ENCODE measurements at regions not wholly inside any gene's neighbourhood (a gene's known extent, or its start where the extent isn't known, plus 50 kb on each side); places are given as distances from the start of the nearest gene placed in this dataset.
"Not testable (repeated sequence)": the region's sequence is repeated elsewhere in the genome, so short reads cannot be mapped to it uniquely, and the experiment has no call there.

GRCh38 chr20:23147964-23148730 is 62.0 kb upstream of the CD93 start:
- peak; percentile 77 for DNase-seq (ENCODE audit: low read depth)
- no peak overlapping the region for H3K4me3 ChIP-seq (ENCODE audit: low read depth, low read length)

DNA sequence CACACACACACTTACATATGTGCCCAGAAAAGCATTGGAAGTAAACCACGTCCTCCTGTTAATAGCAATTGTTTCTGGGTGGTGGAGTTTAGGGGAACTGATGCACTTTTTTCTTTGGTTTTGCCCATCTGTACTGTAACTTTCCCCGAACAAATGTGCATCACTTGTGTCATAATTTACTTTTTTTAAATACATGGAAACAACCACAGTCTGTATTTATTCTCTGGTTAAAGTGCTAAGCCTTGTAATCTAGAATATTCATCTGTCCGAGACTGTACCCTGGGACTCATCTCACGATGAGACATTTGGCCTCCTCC is 61.5 kb upstream of the CD93 start:
- DNase-seq (ENCODE audit: low read depth) = no peak
- H3K4me3 ChIP-seq (ENCODE audit: low read depth, low read length) = no peak overlapping the region

DNA sequence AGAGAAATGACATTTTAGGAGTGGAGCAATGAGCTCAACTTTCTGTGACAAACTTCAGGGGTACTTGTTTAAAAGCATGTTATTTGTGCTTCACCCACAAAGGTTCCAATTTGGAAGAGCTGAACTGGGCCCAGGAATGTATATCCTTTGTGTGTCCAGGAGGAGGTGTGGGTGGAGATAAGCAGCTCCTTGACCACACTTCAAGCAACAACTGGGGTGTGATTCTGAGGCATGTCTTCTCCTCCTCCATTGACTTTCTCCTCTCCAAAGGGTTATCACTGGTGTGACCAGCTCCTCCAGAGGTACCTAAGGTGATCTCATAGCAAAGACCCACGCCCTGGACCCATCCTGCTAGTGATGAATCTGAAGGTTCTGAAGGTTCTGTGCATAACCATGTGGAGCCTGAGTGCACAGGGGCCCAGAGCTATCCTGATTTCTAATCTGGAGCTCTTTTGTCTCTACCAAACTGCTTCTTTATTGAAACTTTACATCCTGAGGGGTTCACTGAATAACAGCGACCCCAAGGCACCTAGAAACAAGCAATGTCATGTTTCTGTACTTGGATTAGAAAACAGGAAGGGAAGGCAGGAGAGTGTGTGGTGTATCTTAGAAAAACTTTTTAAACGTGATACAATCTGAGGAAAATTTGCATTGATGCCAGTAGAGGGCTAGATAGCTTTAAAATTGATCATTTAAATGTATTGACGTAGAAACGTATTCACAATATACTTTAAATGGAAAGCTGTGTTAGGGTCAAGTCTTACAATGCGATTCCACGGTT is 60.9 kb upstream of the CD93 start:
- no peak for DNase-seq (ENCODE audit: low read depth)
- H3K4me3 ChIP-seq (ENCODE audit: low read depth, low read length) = no peak overlapping the region

DNA sequence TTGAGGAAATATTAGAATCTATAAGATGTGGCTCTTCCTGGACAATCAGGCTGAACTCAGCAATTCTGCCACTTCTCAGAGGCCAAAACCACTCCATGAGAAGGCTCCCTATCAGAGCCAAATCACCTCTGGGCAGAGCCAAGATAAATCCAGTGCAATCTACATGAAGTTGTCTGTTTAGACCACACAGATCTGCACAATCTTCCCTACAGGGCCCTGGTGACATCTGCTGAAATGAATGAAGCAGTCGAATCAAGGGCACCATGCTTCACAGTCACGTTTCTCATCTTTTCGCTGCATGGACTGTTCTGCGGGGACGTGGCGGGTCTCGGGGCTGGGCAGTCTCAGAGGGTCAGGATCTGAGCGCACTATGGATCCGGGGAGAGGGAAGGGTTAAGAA is 60.1 kb upstream of the CD93 start:
- DNase-seq (ENCODE audit: low read depth) = no peak
- H3K4me3 ChIP-seq (ENCODE audit: low read depth, low read length) = no peak overlapping the region

DNA sequence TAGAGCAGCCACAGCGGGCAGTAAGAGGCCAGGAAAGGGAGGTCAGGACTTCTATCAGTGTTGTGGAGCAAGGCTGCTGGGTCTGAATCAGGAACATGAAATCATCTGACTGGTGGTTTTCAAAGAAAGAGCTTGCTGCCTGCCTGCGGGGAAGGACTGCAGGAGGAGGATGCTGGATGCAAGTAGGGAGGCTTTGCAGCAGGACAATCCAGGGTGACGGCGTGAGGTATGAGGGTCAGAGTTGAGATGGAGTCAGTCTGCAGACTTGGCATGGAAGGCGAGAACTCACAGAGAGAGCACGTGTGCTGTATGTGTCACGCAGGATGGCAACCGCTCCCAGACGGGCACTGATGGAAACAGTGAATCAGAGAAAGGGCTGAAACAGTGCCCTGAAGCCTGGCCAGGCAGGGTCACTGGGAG is 59.2 kb upstream of the CD93 start:
- no peak for DNase-seq (ENCODE audit: low read depth)
- H3K4me3 ChIP-seq (ENCODE audit: low read depth, low read length) = no peak overlapping the region

DNA sequence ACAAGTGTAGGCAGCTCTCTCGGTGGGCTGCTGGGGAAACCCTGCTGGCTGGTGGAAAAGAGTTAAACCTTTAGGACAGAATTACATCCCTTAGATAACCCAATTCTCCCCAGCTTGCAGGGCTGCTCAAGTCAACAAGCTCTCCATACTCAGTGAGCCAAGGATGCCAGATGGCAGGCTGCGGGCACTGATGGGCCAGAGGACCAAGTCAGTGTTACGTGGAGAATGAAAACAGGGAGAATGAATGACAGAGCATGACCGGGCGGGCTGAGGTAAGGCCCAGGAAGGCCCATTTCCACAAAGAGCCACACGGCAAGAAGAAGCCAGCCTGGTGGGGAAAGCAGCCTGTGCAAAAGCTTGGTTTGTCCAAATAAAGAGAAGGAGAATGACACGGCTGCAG is 58.7 kb upstream of the CD93 start:
- no peak overlapping the region for H3K4me3 ChIP-seq (ENCODE audit: low read depth, low read length)
- no peak for DNase-seq (ENCODE audit: low read depth)

DNA sequence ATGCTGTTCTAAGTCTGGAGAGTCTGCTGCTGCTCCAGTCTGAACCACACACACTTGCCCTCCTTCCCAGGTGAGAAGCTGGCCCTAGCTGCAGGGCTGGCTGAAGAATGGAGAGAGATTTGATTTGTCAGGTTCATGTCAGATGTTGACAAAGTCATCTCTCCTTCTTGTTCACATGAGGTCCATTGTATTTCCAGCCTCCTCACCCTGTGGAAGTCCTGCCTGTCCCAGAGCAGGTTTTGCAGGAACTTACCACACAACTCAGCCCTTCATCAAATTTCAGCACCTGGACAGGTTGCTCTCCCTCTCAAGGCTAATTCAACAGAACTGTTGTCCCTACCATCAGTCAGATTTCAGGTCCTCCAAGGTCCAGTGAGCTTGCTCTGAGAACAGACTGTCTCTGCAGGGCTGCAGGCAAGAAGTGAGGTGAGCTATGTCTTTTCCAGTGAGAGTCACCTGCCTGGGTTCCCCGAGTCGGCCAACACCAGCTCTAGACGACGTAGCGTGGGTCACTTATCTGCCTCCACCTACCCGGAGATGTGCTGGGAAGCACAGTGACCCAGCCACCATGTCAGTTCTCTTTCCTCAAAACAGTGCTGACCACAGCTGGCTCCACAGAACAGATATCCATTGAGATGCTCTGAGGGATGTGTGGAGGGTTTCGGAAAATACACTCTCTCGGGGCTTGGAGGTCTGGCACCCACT is 58.0 kb upstream of the CD93 start:
- no peak overlapping the region for H3K4me3 ChIP-seq (ENCODE audit: low read depth, low read length)
- no peak for DNase-seq (ENCODE audit: low read depth)

GRCh38 chr20:23143098-23143497 is 57.0 kb upstream of the CD93 start:
- no peak overlapping the region for H3K4me3 ChIP-seq (ENCODE audit: low read depth, low read length)

GRCh38 chr20:23142162-23143050 is 56.3 kb upstream of the CD93 start:
- no peak for DNase-seq (ENCODE audit: low read depth)
- no peak overlapping the region for H3K4me3 ChIP-seq (ENCODE audit: low read depth, low read length)

More at GRCh38 chr20:23143098-23143497, 57.0 kb upstream of the CD93 start:
- DNase-seq (ENCODE audit: low read depth) = peak; percentile 47

DNA sequence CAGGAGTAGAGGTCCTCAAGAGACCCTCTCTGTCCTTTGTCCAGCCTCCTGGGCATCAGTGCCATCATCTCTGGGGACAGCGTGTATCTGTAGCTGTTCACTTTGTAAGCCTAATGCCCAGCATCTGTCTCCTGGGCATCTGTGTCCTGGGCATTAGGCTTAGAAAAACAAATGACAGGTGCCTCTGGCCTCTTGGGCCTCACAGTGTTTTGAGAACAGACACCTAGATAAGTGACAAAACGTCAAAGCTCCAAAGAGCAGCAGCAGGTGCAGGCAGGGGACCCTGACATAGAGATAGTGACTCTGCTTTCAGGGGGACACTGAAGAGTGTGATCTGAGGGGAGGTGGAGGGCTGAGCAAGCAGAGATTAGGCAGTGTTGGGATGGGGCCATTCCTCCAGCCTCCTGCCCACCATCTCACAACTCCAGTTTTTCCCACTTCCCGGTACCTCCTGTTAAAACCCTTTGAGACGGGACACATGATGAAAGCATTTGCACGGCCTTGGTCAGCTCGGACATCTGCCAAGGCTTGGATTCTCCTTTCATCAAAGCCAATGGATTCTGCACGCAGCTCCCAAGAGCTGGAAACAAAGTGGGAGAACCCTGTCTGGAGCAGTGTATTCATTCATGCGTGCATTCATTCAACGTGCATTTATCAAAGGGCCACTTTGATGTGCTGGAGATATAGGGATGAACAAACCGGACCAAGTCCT is 55.5 kb upstream of the CD93 start:
- no peak for DNase-seq (ENCODE audit: low read depth)
- H3K4me3 ChIP-seq (ENCODE audit: low read depth, low read length) = no peak overlapping the region

DNA sequence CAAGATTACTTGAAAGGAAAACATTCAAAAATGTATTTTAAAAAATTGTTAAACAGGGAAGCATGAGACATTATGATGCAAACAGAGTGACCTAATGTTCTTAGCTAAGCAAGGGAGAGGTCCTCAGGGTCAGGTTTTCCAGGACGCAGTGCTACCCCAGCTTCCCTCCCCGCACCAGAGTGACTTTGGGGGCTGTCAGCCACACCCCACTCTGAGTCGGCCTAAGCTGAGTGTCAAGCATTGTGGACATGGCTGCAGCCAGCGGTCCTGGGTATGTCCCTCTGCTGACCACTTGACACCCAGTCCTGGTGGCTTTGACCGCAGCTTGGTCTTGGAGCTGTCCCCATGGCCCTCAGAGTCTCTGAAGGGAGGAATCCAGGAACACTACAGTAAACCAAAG is 54.9 kb upstream of the CD93 start:
- no peak for DNase-seq (ENCODE audit: low read depth)
- H3K4me3 ChIP-seq (ENCODE audit: low read depth, low read length) = no peak overlapping the region

DNA sequence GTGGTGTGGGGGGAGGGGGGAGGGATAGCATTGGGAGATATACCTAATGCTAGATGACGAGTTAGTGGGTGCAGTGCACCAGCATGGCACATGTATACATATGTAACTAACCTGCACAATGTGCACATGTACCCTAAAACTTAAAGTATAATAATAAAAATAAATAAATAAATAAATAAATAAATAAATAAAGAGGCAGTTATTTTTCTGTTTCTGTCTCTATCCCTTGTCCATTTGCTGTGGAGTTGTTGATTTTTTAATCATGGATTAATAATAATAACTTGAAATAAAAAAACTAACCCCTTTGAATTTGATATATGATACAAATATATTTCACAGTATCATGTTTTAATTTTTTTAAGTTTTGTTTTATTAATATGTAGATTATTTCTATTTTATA is 53.9 kb upstream of the CD93 start:
- not testable (repeated sequence) for H3K4me3 ChIP-seq (ENCODE audit: low read depth, low read length); DNase-seq (ENCODE audit: low read depth)

DNA sequence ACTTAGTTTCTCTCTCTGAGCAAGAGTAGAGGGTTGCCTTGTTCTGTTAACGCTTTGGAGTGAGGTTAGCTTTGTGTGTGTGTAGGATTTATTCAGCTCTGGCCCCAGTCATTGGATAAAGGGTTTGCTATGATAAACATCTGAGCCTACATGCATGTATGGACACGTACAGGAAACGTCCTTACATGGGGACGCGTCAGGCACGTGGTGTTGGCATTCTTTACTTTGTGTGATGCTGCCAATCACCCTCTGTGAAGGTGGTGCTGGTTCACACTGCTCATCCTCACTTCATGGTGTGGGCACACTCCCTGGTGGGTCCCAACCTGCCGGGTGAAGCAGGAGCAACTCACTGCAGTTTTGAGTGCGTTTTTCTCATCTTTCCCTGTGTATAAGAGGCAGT is 53.4 kb upstream of the CD93 start:
- DNase-seq (ENCODE audit: low read depth) = no peak
- no peak overlapping the region for H3K4me3 ChIP-seq (ENCODE audit: low read depth, low read length)

- DNase-seq (ENCODE audit: low read depth) = no peak
- no peak overlapping the region for H3K4me3 ChIP-seq (ENCODE audit: low read depth, low read length)
Measured at GRCh38 chr20:23138682-23139081, 52.6 kb upstream of the CD93 start.

GRCh38 chr20:23138226-23138625 is 52.1 kb upstream of the CD93 start:
- no peak for DNase-seq (ENCODE audit: low read depth)

DNA sequence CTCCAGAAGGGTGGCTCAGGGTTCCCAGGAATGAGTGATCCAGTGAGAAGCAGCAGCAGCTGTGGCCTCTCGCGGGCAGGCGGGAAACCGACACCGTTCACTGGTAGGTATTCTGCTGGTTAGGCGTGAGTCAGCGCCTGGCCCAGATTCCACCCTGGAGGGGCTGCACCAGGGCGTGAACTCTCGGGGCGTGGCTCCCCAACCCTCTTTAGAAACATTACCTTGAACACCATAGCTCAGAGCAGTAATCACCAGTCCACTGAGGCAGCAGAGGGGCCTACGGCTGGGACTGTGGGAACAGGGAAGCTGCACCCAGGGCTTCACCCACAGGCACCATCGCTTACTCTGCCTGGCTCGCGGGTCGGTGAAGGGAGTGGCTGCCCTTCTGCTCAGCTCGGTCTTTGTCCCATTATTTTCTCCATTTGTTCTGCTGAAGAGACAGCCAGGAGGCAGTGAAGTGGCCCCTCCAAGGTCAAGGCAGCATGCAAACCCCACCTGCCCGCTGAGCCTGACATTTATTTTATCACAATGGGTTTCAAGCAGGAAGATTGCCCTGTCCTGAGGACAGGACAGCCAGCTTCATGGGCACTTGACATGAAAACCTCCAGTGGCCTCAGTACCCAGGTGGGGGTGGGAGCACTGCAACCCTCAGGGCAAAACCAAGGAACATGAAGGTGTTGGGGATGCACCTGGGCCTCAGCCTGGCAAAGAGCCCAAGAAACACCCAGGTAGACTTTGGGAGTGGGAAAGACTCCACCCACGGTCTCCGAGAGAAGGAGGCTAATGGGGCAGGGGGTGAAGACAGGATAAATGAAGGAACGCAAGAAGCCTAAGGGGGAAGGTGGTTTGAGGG is 51.0 kb upstream of the CD93 start:
- DNase-seq (ENCODE audit: low read depth) = no peak
- no peak overlapping the region for H3K4me3 ChIP-seq (ENCODE audit: low read depth, low read length)

More at GRCh38 chr20:23138226-23138625, 52.1 kb upstream of the CD93 start:
- H3K4me3 ChIP-seq (ENCODE audit: low read depth, low read length) = no peak overlapping the region

DNA sequence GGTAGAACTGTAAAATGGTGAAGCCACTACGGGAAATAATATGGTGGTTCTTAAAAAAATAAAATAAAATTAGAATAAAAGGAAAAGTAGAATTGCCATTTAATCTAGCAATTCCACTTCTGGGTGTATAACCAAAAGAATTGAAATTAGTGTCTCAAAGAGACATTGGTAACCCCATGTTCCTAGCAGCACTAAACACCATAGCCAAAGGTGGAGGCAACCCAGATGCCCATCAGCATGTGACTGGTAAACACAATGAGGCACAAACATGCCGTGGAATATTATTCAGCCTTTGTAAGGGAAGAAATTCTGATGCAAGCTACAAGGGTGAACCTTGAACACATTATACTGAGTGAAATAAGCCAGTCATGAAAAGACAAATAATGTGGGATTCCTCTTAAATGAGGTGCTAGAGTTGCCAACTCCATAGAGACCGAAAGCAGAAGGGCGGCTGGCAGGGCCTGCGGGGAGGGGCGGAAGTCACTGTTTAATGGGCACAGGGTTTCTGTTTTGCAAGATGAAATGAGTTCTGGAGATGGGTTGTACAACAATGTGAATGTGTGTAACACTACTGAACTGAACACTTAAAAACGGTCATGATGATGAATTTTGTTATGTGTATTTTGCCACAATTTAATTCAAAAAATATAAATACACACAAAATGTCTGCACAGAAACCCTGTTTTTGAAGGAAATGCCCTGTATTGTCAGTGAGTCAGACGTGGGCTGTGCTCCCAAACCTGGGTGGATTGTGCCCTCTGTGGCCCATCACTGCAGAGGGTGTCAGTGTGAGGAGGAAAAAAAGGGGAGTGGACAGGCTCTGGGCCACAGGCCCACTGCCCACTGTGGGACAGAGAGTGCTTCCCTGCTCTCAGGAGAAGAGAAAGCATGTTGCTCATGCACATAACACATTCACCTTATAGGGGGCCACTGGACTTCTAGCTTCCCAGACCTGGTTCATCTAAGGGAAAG is 49.6 kb upstream of the CD93 start:
- H3K4me3 ChIP-seq (ENCODE audit: low read depth, low read length) = no peak overlapping the region
- DNase-seq (ENCODE audit: low read depth) = no peak
